B cell (primary cell): ENCODE measurements at regions not wholly inside any gene's neighbourhood (a gene's known extent, or its start where the extent isn't known, plus 50 kb on each side); places are given as distances from the start of the nearest gene placed in this dataset.

Experiments used
- CTCF ChIP-seq: fragments of 200-600 bp; IDR thresholded peaks from one replicate; pipeline ENCODE4 v1.8.0; 2022; ENCODE audit warnings: antibody characterized with exemption, mild to moderate bottlenecking
- EZH2 ChIP-seq: IDR thresholded peaks from 2 replicates; pipeline ENCODE4 v1.6.1; 2012; ENCODE audit warnings: borderline replicate concordance, low read depth, mild to moderate bottlenecking, moderate library complexity, low read length; ENCODE audit not compliant: insufficient read depth, poor library complexity, severe bottlenecking

- no peak for TF ChIP-seq CTCF
- TF ChIP-seq EZH2, result no peak
Measured at GRCh38 chr4:90024519-90024918, 102.7 kb upstream of the CCSER1 start.
